PFSK-1 (cell line): ENCODE measurements at regions not wholly inside any gene's neighbourhood (a gene's known extent, or its start where the extent isn't known, plus 50 kb on each side); places are given as distances from the start of the nearest gene placed in this dataset.

Source experiments
- POLR2AphosphoS5 ChIP-seq: IDR thresholded peaks from 2 replicates; pipeline ENCODE4 v1.6.1; 2012; ENCODE audit warnings: low read depth, mild to moderate bottlenecking, control low read depth, low read length, moderate library complexity
- SIN3A ChIP-seq: IDR thresholded peaks from 2 replicates; pipeline ENCODE4 v1.6.1; 2012; ENCODE audit warnings: mild to moderate bottlenecking, low read length, moderate library complexity, borderline replicate concordance; ENCODE audit not compliant: insufficient read depth
- TAF1 ChIP-seq: IDR thresholded peaks from 2 replicates; pipeline ENCODE4 v1.6.1; 2012; ENCODE audit warnings: low read length, control low read depth, borderline replicate concordance; ENCODE audit not compliant: insufficient read depth

GRCh38 chr2:216920937-216921456 is 61.1 kb upstream of the TNP1 start:
- TF ChIP-seq POLR2AphosphoS5: no peak
- no peak for TF ChIP-seq TAF1
- TF ChIP-seq SIN3A: no peak
